GM12878 (cell line): ENCODE measurements at regions not wholly inside any gene's neighbourhood (a gene's known extent, or its start where the extent isn't known, plus 50 kb on each side); places are given as distances from the start of the nearest gene placed in this dataset.

Experiments used
- ATAC-seq: fragments of 200-7000 bp; cut with Tn5 transposase; 3 replicates; pipeline ENCODE4 v1.9.1; 2020; ENCODE audit warnings: mild to moderate bottlenecking, moderate library complexity
- BruUV-seq: library from RNA; stranded (reverse); fragments of 400-500 nt; replicated peaks from 2 replicates; lab custom pipeline; 2021; lab: Mats Ljungman, UMichigan
- CTCF ChIA-PET: fragments of 300-600 bp; sonication (Branson Sonifier 250); formaldehyde crosslinking; extraction: SDS; loops from one replicate; lab custom pipeline; 2021; ENCODE audit warnings: inconsistent platforms; lab: Yijun Ruan, JAX
- POLR2A ChIA-PET: fragments of 350-600 bp; formaldehyde crosslinking; extraction: SDS; loops from one replicate; lab custom pipeline; 2021; ENCODE audit warnings: inconsistent platforms; lab: Charles Lee
- RAD21 ChIA-PET: fragments of 300-600 bp; sonication (Branson Sonifier 250); formaldehyde crosslinking; loops from one replicate; lab custom pipeline; 2023; ENCODE audit warnings: antibody characterized with exemption; ENCODE audit not compliant: unreplicated experiment; lab: Charles Lee
- SMC1A ChIA-PET: fragments of 300-600 bp; sonication (Branson Sonifier 250); formaldehyde crosslinking; loops from one replicate; lab custom pipeline; 2023; ENCODE audit not compliant: unreplicated experiment, uncharacterized antibody; lab: Charles Lee
- DNase-seq: peaks from one replicate; pipeline ENCODE4 v3.0.0-alpha.2; 2011; ENCODE audit warnings: low read depth, low spot score
- FAIRE-seq: peaks from 3 replicates; lab custom pipeline; 2011; peaks lifted over from hg19 to GRCh38; lab: Jason Lieb, UNC
- H2AFZ ChIP-seq: 2 replicates; pipeline ENCODE4 v1.6.0; 2011; ENCODE audit warnings: low read depth, low read length, control low read depth; ENCODE audit not compliant: control insufficient read depth
- H3K27ac ChIP-seq: 2 replicates; pipeline ENCODE4 v1.5.1; 2011; ENCODE audit warnings: control low read depth; ENCODE audit not compliant: control insufficient read depth, insufficient read depth
- H3K27me3 ChIP-seq, 2 experiments: replicated peaks in 1 of 2; 2 replicates each; pipeline versions ENCODE4 v1.6.0 to v1.6.1; 2011; ENCODE audit warnings: low read length in 1 of 2; ENCODE audit not compliant: control insufficient read depth in 2 of 2, insufficient read depth in 2 of 2
- H3K36me3 ChIP-seq, 2 experiments: 2 replicates each; pipeline ENCODE4 v1.5.1; 2011; ENCODE audit warnings: low read length in 1 of 2; ENCODE audit not compliant: control insufficient read depth in 2 of 2, insufficient read depth in 2 of 2
- H3K4me1 ChIP-seq: 2 replicates; pipeline ENCODE4 v1.6.1; 2011; ENCODE audit warnings: mild to moderate bottlenecking, low read length, moderate library complexity, mixed read lengths; ENCODE audit not compliant: control insufficient read depth, insufficient read depth
- H3K4me2 ChIP-seq: 2 replicates; pipeline ENCODE4 v1.6.0; 2011; ENCODE audit warnings: control low read depth; ENCODE audit not compliant: control insufficient read depth, insufficient read depth
- H3K4me3 ChIP-seq: fragments of 200-600 bp; sonication (generic); 2 replicates; pipeline ENCODE4 v1.5.1; 2016
- H3K79me2 ChIP-seq: 2 replicates; pipeline ENCODE4 v1.6.0; 2011; ENCODE audit warnings: low read length; ENCODE audit not compliant: control insufficient read depth, insufficient read depth
- H3K9ac ChIP-seq: 2 replicates; pipeline ENCODE4 v1.8.0; 2011; ENCODE audit warnings: low read length, control low read depth, mixed read lengths; ENCODE audit not compliant: control insufficient read depth, insufficient read depth
- H3K9me3 ChIP-seq: replicated peaks from 3 replicates; pipeline ENCODE4 v1.5.1; 2011; ENCODE audit warnings: mild to moderate bottlenecking, low read length; ENCODE audit not compliant: control insufficient read depth, insufficient read depth
- H4K20me1 ChIP-seq: 2 replicates; pipeline ENCODE4 v1.6.0; 2011; ENCODE audit not compliant: control insufficient read depth, insufficient read depth
- BACH1 ChIP-seq: fragments of 450-650 bp; IDR thresholded peaks from 2 replicates; pipeline ENCODE4 v1.6.1; 2017; ENCODE audit warnings: mild to moderate bottlenecking, borderline replicate concordance
- BMI1 ChIP-seq: fragments of 450-650 bp; IDR thresholded peaks from 2 replicates; pipeline ENCODE4 v1.6.1; 2016; ENCODE audit warnings: mild to moderate bottlenecking, moderate library complexity, borderline replicate concordance
- DPF2 ChIP-seq: fragments of 450-650 bp; IDR thresholded peaks from 2 replicates; pipeline ENCODE4 v1.6.1; 2017; ENCODE audit warnings: mild to moderate bottlenecking
- EP300 ChIP-seq, 2 experiments: fragments of 150-350 bp in 1 of 2; IDR thresholded peaks; 2 replicates each; pipeline ENCODE4 v1.6.1; 2011 to 2012; ENCODE audit warnings: low read depth in 2 of 2, low read length in 2 of 2, borderline replicate concordance in 1 of 2, improper control_type of control experiment in 1 of 2, inconsistent platforms in 1 of 2; ENCODE audit not compliant: control insufficient read depth in 1 of 2
- ETV6 ChIP-seq, 2 experiments: fragments of 450-650 bp in 1 of 2; IDR thresholded peaks in 1 of 2; conservative IDR thresholded peaks in 1 of 2; 2 replicates each; pipeline ENCODE4 v1.6.1; 2014; ENCODE audit warnings: antibody characterized with exemption in 1 of 2, borderline replicate concordance in 1 of 2, low read depth in 1 of 2, mild to moderate bottlenecking in 1 of 2, moderate library complexity in 1 of 2
- IKZF2 ChIP-seq, 2 experiments: fragments of 450-650 bp; IDR thresholded peaks; 2 replicates each; pipeline ENCODE4 v1.6.1; 2017; ENCODE audit warnings: mild to moderate bottlenecking in 2 of 2, moderate library complexity in 2 of 2
- KLF5 ChIP-seq: fragments of 450-650 bp; IDR thresholded peaks from 2 replicates; pipeline ENCODE4 v1.6.1; 2014; ENCODE audit warnings: mild to moderate bottlenecking; ENCODE audit not compliant: partially characterized antibody
- MTA2 ChIP-seq: fragments of 450-650 bp; IDR thresholded peaks from 2 replicates; pipeline ENCODE4 v1.6.1; 2016; ENCODE audit warnings: low read depth, mild to moderate bottlenecking, moderate library complexity
- POLR2AphosphoS5 ChIP-seq: IDR thresholded peaks from 2 replicates; pipeline ENCODE4 v1.6.1; 2011; ENCODE audit warnings: mild to moderate bottlenecking, low read length, inconsistent platforms
- SP1 ChIP-seq: IDR thresholded peaks from one replicate; pipeline ENCODE4 v1.6.1; 2011; ENCODE audit warnings: low read depth, low read length
- SPI1 ChIP-seq: IDR thresholded peaks from 2 replicates; pipeline ENCODE4 v1.6.1; 2011; ENCODE audit warnings: low read depth, mild to moderate bottlenecking, low read length, moderate library complexity, borderline replicate concordance; ENCODE audit not compliant: insufficient read depth
- SUPT20H ChIP-seq: IDR thresholded peaks from 2 replicates; pipeline ENCODE4 v1.6.1; 2011; ENCODE audit warnings: low read depth, mild to moderate bottlenecking, low read length, moderate library complexity, borderline replicate concordance; ENCODE audit not compliant: control insufficient read depth
- ZBTB40 ChIP-seq: fragments of 450-650 bp; IDR thresholded peaks from 2 replicates; pipeline ENCODE4 v1.6.1; 2016; ENCODE audit warnings: mild to moderate bottlenecking, moderate library complexity, borderline replicate concordance
- ZNF384 ChIP-seq: IDR thresholded peaks from 2 replicates; pipeline ENCODE4 v1.6.1; 2012; ENCODE audit warnings: low read depth, mild to moderate bottlenecking, low read length, improper control_type of control experiment, borderline replicate concordance
- ZZZ3 ChIP-seq: IDR thresholded peaks from 2 replicates; pipeline ENCODE4 v1.6.1; 2011; ENCODE audit warnings: low read depth; ENCODE audit not compliant: control insufficient read depth, insufficient read length
- WGBS: methylation state at CpG from one replicate; pipeline ENCODE4 v1.1.6; 2016; ENCODE audit warnings: low lambda C conversion rate; ENCODE audit not compliant: insufficient replicate concordance, insufficient coverage; ENCODE audit errors: missing lambda C conversion rate; 5-methylcytosine and 5-hydroxymethylcytosine counted together
- in situ Hi-C: fragments of 300-500 bp; cut with MboI; formaldehyde crosslinking; loops from 9 replicates; pipeline ENCODE4 v1.14.3; 2018; ENCODE audit warnings: mixed read lengths
- intact Hi-C: fragments of 100-400 bp; cut with micrococcal nuclease; formaldehyde crosslinking; loops from one replicate; pipeline ENCODE4 v1.14.2; 2022; ENCODE audit not compliant: unreplicated experiment
- TF ChIP-seq, protein P1 (sequence below): fragments of 450-650 bp; IDR thresholded peaks from 2 replicates; pipeline ENCODE4 v1.6.1; 2018; ENCODE audit warnings: borderline replicate concordance, mild to moderate bottlenecking; ENCODE audit not compliant: partially characterized antibody
- TF ChIP-seq, protein P2 (sequence below): fragments of 450-650 bp; IDR thresholded peaks from 2 replicates; pipeline ENCODE4 v1.6.1; 2017; ENCODE audit warnings: low read depth, mild to moderate bottlenecking, moderate library complexity

- peak; percentile 74 for ATAC-seq
- intact Hi-C loops = no loop called here
- WGBS = 5% methylated on average over 5 of the region's 5 CpGs
- TF ChIP-seq ZZZ3 = no peak
- no peak for TF ChIP-seq POLR2AphosphoS5
- no peak for TF ChIP-seq SUPT20H
- TF ChIP-seq MTA2 = peak; percentile 90
- TF ChIP-seq IKZF2 (IDR thresholded peaks at IDR 0.05) = peak; percentile 42 to 43; a peak in 2 of 4 replicates
- TF ChIP-seq, protein P1, sequence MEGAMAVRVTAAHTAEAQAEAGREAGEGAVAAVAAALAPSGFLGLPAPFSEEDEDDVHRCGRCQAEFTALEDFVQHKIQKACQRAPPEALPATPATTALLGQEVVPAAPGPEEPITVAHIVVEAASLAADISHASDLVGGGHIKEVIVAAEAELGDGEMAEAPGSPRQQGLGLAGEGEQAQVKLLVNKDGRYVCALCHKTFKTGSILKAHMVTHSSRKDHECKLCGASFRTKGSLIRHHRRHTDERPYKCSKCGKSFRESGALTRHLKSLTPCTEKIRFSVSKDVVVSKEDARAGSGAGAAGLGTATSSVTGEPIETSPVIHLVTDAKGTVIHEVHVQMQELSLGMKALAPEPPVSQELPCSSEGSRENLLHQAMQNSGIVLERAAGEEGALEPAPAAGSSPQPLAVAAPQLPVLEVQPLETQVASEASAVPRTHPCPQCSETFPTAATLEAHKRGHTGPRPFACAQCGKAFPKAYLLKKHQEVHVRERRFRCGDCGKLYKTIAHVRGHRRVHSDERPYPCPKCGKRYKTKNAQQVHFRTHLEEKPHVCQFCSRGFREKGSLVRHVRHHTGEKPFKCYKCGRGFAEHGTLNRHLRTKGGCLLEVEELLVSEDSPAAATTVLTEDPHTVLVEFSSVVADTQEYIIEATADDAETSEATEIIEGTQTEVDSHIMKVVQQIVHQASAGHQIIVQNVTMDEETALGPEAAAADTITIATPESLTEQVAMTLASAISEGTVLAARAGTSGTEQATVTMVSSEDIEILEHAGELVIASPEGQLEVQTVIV = no peak
- TF ChIP-seq SPI1 = peak; percentile 73; the same call in 1 of the 2 replicates
- TF ChIP-seq ZNF384 = peak; percentile 10; the same call in 1 of the 2 replicates
- TF ChIP-seq BACH1 = no peak
- no peak for TF ChIP-seq ZBTB40
- TF ChIP-seq, protein P2, sequence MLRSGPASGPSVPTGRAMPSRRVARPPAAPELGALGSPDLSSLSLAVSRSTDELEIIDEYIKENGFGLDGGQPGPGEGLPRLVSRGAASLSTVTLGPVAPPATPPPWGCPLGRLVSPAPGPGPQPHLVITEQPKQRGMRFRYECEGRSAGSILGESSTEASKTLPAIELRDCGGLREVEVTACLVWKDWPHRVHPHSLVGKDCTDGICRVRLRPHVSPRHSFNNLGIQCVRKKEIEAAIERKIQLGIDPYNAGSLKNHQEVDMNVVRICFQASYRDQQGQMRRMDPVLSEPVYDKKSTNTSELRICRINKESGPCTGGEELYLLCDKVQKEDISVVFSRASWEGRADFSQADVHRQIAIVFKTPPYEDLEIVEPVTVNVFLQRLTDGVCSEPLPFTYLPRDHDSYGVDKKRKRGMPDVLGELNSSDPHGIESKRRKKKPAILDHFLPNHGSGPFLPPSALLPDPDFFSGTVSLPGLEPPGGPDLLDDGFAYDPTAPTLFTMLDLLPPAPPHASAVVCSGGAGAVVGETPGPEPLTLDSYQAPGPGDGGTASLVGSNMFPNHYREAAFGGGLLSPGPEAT = no peak
- peak; percentile 59 for TF ChIP-seq DPF2
- TF ChIP-seq BMI1 = peak; percentile 48; the same call in 1 of the 2 replicates
- TF ChIP-seq EP300 (IDR thresholded peaks at IDR 0.05; ENCODE audit: borderline replicate concordance in 1 of 2, control insufficient read depth in 1 of 2, low read depth in 2 of 2, low read length in 2 of 2) = peak in 1 of 2 experiments; percentile 38; a peak in 1 of 4 replicates
- no peak for TF ChIP-seq KLF5
- TF ChIP-seq ETV6 (conservative IDR thresholded peaks at IDR 0.05 in 1 of 2, IDR thresholded peaks at IDR 0.05 in 1 of 2; ENCODE audit: borderline replicate concordance in 1 of 2, low read depth in 1 of 2) = no peak
- no peak for TF ChIP-seq SP1
Observed at GRCh38 chr6:147737115-147737514, 228.6 kb downstream of the SAMD5 start.

More at GRCh38 chr6:147737115-147737514, 228.6 kb downstream of the SAMD5 start:
- ChIA-PET POLR2A (no interaction called here), RAD21 (no interaction called here), SMC1A (no interaction called here), CTCF (no interaction called here)
- H3K4me1 ChIP-seq = no peaks in the 10 kb centered on the region
- H4K20me1 ChIP-seq = no peaks in the 10 kb centered on the region
- H3K79me2 ChIP-seq = no peaks in the 10 kb centered on the region
- no peak overlapping the region for H3K4me2 ChIP-seq
- FAIRE-seq (no peak), DNase-seq (no peak)
- no peaks in the 10 kb centered on the region for H3K36me3 ChIP-seq
- no peak overlapping the region for H3K9ac ChIP-seq
- BruUV-seq = no TSS peak
- in situ Hi-C loops = no loop called here
- no peak overlapping the region for H3K4me3 ChIP-seq
- no peaks in the 10 kb centered on the region for H3K9me3 ChIP-seq
- H3K27ac ChIP-seq = no peak overlapping the region
- no peak overlapping the region for H2AFZ ChIP-seq
- no peaks in the 10 kb centered on the region for H3K27me3 ChIP-seq
